OCI-LY3 (cell line): ENCODE measurements at regions not wholly inside any gene's neighbourhood (a gene's known extent, or its start where the extent isn't known, plus 50 kb on each side); places are given as distances from the start of the nearest gene placed in this dataset.

Experiments used
- EZH2phosphoT487 ChIP-seq: fragments of 200-600 bp; shearing (Covaris generic); IDR thresholded peaks from 2 replicates; pipeline ENCODE4 v1.6.1; 2018; ENCODE audit warnings: antibody characterized with exemption, mixed run types, low read depth
- TF ChIP-seq, protein P1 (sequence below): fragments of 200-600, 300-600 bp; sonication (generic); IDR thresholded peaks from 2 replicates; pipeline ENCODE4 v1.5.1; 2014; ENCODE audit warnings: antibody characterized with exemption, low read length, low read depth

DNA sequence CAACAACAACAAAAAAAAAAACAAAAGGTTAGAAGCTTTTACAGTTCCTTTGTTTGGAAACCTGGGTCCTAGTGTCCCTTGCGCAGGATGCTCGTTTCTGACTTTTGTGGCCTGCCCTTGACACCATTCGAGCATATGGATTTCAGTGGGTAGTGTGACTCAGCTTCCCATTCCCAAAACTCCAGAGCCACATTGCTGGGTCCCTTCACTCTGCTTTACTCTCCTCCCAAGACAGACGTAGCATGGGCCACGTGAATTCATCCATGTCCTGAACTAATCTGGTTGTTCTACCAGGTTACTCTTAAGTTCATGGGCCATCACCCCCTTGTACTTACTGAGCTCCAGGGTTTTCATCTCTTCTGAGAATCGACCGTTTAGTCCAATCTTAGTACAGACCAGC, 68.0 kb upstream of the MAX start:
- TF ChIP-seq, protein P1, sequence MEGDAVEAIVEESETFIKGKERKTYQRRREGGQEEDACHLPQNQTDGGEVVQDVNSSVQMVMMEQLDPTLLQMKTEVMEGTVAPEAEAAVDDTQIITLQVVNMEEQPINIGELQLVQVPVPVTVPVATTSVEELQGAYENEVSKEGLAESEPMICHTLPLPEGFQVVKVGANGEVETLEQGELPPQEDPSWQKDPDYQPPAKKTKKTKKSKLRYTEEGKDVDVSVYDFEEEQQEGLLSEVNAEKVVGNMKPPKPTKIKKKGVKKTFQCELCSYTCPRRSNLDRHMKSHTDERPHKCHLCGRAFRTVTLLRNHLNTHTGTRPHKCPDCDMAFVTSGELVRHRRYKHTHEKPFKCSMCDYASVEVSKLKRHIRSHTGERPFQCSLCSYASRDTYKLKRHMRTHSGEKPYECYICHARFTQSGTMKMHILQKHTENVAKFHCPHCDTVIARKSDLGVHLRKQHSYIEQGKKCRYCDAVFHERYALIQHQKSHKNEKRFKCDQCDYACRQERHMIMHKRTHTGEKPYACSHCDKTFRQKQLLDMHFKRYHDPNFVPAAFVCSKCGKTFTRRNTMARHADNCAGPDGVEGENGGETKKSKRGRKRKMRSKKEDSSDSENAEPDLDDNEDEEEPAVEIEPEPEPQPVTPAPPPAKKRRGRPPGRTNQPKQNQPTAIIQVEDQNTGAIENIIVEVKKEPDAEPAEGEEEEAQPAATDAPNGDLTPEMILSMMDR: no peak
- TF ChIP-seq EZH2phosphoT487: no peak
